ENCODE measurements at regions not wholly inside any gene's neighbourhood (a gene's known extent, or its start where the extent isn't known, plus 50 kb on each side); places are given as distances from the start of the nearest gene placed in this dataset.

- TF ChIP-seq CTCF (optimal IDR thresholded peaks at IDR 0.05 in 1 of 3, IDR thresholded peaks at IDR 0.05 in 1 of 3, conservative IDR thresholded peaks at IDR 0.05 in 1 of 3; ENCODE audit: extremely low read depth in 1 of 3, insufficient read depth in 2 of 3, low read length in 3 of 3): no peak
- no peak for TF ChIP-seq EZH2 (IDR thresholded peaks at IDR 0.05; ENCODE audit: low read length)
Observed at GRCh38 chr13:80010286-80010831, 330.6 kb downstream of the SPRY2 start.

Measured in keratinocyte (primary cell).